Astrocyte (in vitro differentiated cells and primary cell): ENCODE measurements at regions not wholly inside any gene's neighbourhood (a gene's known extent, or its start where the extent isn't known, plus 50 kb on each side); places are given as distances from the start of the nearest gene placed in this dataset.
A peak's percentile ranks its signal among the peaks of the same experiment; 100 is the strongest.

Experiments
- DNase-seq: peaks from one replicate; pipeline ENCODE4 v3.0.0-alpha.2; 2010; ENCODE audit warnings: low read depth
- FAIRE-seq: peaks from 2 replicates; lab custom pipeline; 2011; peaks lifted over from hg19 to GRCh38; lab: Jason Lieb, UNC
- H2AFZ ChIP-seq: 2 replicates; pipeline ENCODE4 v1.6.0; 2012; ENCODE audit warnings: low read depth, low read length, inconsistent platforms
- H3K27ac ChIP-seq: 2 replicates; pipeline ENCODE4 v1.5.1; 2011; ENCODE audit warnings: low read depth, low read length, inconsistent platforms
- H3K27me3 ChIP-seq: 2 replicates; pipeline ENCODE4 v1.6.0; 2011; ENCODE audit warnings: low read length, inconsistent platforms; ENCODE audit not compliant: insufficient read depth
- H3K36me3 ChIP-seq: 2 replicates; pipeline ENCODE4 v1.5.1; 2011; ENCODE audit warnings: low read length, inconsistent platforms; ENCODE audit not compliant: insufficient read depth
- H3K4me1 ChIP-seq: 2 replicates; pipeline ENCODE4 v1.5.1; 2011; ENCODE audit warnings: low read length, inconsistent platforms; ENCODE audit not compliant: insufficient read depth
- H3K4me2 ChIP-seq: 2 replicates; pipeline ENCODE4 v1.6.0; 2012; ENCODE audit warnings: low read length, inconsistent platforms
- H3K4me3 ChIP-seq: 2 replicates; pipeline ENCODE4 v1.5.1; 2011; ENCODE audit warnings: low read depth, mild to moderate bottlenecking, low read length, inconsistent platforms; ENCODE audit not compliant: insufficient read depth
- H3K79me2 ChIP-seq: 2 replicates; pipeline ENCODE4 v1.6.0; 2012; ENCODE audit warnings: mild to moderate bottlenecking, low read length, inconsistent platforms; ENCODE audit not compliant: insufficient read depth
- H3K9ac ChIP-seq: 2 replicates; pipeline ENCODE4 v1.6.0; 2012; ENCODE audit warnings: mild to moderate bottlenecking, low read length, inconsistent platforms
- H3K9me3 ChIP-seq: 2 replicates; pipeline ENCODE4 v1.5.1; 2012; ENCODE audit warnings: low read depth, mild to moderate bottlenecking, low read length, inconsistent platforms; ENCODE audit not compliant: insufficient read depth
- H4K20me1 ChIP-seq: 2 replicates; pipeline ENCODE4 v1.6.0; 2012; ENCODE audit warnings: low read length, inconsistent platforms; ENCODE audit not compliant: insufficient read depth
- H3K27ac Mint-ChIP-seq: one replicate; pipeline ENCODE4 v1.8.0; 2021; ENCODE audit warnings: mild to moderate bottlenecking, mixed read lengths; ENCODE audit not compliant: unreplicated experiment
- H3K27me3 Mint-ChIP-seq: one replicate; pipeline ENCODE4 v1.8.0; 2021; ENCODE audit warnings: low read depth, mixed read lengths; ENCODE audit not compliant: unreplicated experiment
- H3K36me3 Mint-ChIP-seq: one replicate; pipeline ENCODE4 v1.8.0; 2021; ENCODE audit warnings: low read depth, mixed read lengths; ENCODE audit not compliant: unreplicated experiment
- H3K4me1 Mint-ChIP-seq: one replicate; pipeline ENCODE4 v1.8.0; 2021; ENCODE audit warnings: low read depth, mixed read lengths; ENCODE audit not compliant: unreplicated experiment
- H3K4me3 Mint-ChIP-seq: one replicate; pipeline ENCODE4 v1.8.0; 2021; ENCODE audit warnings: mild to moderate bottlenecking, moderate library complexity, mixed read lengths; ENCODE audit not compliant: unreplicated experiment
- H3K9me3 Mint-ChIP-seq: one replicate; pipeline ENCODE4 v1.8.0; 2021; ENCODE audit warnings: mild to moderate bottlenecking, mixed read lengths; ENCODE audit not compliant: unreplicated experiment
- CTCF ChIP-seq: IDR thresholded peaks from 2 replicates; pipeline ENCODE4 v1.5.1; 2011; ENCODE audit warnings: low read depth, mild to moderate bottlenecking, inconsistent platforms, low read length, moderate library complexity; ENCODE audit not compliant: insufficient read depth
- EZH2 ChIP-seq: IDR thresholded peaks from 2 replicates; pipeline ENCODE4 v1.6.1; 2012; ENCODE audit warnings: mild to moderate bottlenecking, low read length, inconsistent platforms; ENCODE audit not compliant: insufficient read depth

GRCh38 chr12:5262450-5262849 is 169.5 kb upstream of the NTF3 start:
- Histone ChIP-seq H3K4me1 (peaks cover 25% of the 10 kb centered on the region), H3K27me3 (no peaks in the 10 kb centered on the region), H3K9me3 (no peaks in the 10 kb centered on the region), H2AFZ (no peak overlapping the region), H3K4me2 (peak overlapping the region; percentile 34), H3K79me2 (no peaks in the 10 kb centered on the region), H3K27ac (peak overlapping the region; percentile 39), H4K20me1 (no peaks in the 10 kb centered on the region), H3K4me3 (no peak overlapping the region), H3K9ac (no peak overlapping the region), H3K36me3 (no peaks in the 10 kb centered on the region)
- Mint-ChIP-seq H3K4me1 (peaks cover 8% of the 10 kb centered on the region), H3K4me3 (no peak overlapping the region), H3K27ac (no peak overlapping the region), H3K36me3 (no peaks in the 10 kb centered on the region), H3K27me3 (peaks cover 1% of the 10 kb centered on the region), H3K9me3 (peaks cover 2% of the 10 kb centered on the region)
- DNase-seq (peak; percentile 81), FAIRE-seq (peak; percentile 85)
- TF ChIP-seq CTCF (no peak), EZH2 (no peak)

- Mint-ChIP-seq H3K27ac (no peak overlapping the region), H3K36me3 (no peaks in the 10 kb centered on the region), H3K27me3 (peaks cover 1% of the 10 kb centered on the region), H3K4me3 (no peak overlapping the region), H3K4me1 (peaks cover 5% of the 10 kb centered on the region), H3K9me3 (peaks cover 2% of the 10 kb centered on the region)
- Histone ChIP-seq H4K20me1 (no peaks in the 10 kb centered on the region), H3K9me3 (no peaks in the 10 kb centered on the region), H3K4me3 (no peak overlapping the region), H3K36me3 (no peaks in the 10 kb centered on the region), H3K9ac (no peak overlapping the region), H3K27ac (peak overlapping the region; percentile 39), H3K4me1 (peaks cover 24% of the 10 kb centered on the region), H3K79me2 (no peaks in the 10 kb centered on the region), H2AFZ (no peak overlapping the region), H3K4me2 (peak overlapping the region; percentile 34), H3K27me3 (no peaks in the 10 kb centered on the region)
- FAIRE-seq: no peak
- TF ChIP-seq EZH2 (no peak), CTCF (no peak)
- peak; percentile 52 for DNase-seq
Measured at GRCh38 chr12:5262885-5263284, 169.0 kb upstream of the NTF3 start.

- peaks cover 17% of the 10 kb centered on the region for H3K4me1 ChIP-seq
- DNase-seq (no peak), FAIRE-seq (no peak)
- Mint-ChIP-seq H3K27ac (no peak overlapping the region), H3K4me3 (no peak overlapping the region), H3K36me3 (no peaks in the 10 kb centered on the region), H3K9me3 (peaks cover 2% of the 10 kb centered on the region), H3K4me1 (no peaks in the 10 kb centered on the region), H3K27me3 (peaks cover 1% of the 10 kb centered on the region)
- H3K27ac ChIP-seq: no peak overlapping the region
- H2AFZ ChIP-seq: no peak overlapping the region
- H3K4me3 ChIP-seq: no peak overlapping the region
- H3K4me2 ChIP-seq: no peak overlapping the region
- no peaks in the 10 kb centered on the region for H3K9me3 ChIP-seq
- no peaks in the 10 kb centered on the region for H3K27me3 ChIP-seq
- TF ChIP-seq CTCF (no peak), EZH2 (no peak)
- H3K36me3 ChIP-seq: no peaks in the 10 kb centered on the region
- no peaks in the 10 kb centered on the region for H3K79me2 ChIP-seq
- no peak overlapping the region for H3K9ac ChIP-seq
- no peaks in the 10 kb centered on the region for H4K20me1 ChIP-seq
Measured at GRCh38 chr12:5264006-5264405, 167.9 kb upstream of the NTF3 start.
